AG04450 (cell line): ENCODE measurements at regions not wholly inside any gene's neighbourhood (a gene's known extent, or its start where the extent isn't known, plus 50 kb on each side); places are given as distances from the start of the nearest gene placed in this dataset.

Experiments used
- CTCF ChIA-PET: fragments of 300-600, 350-600 bp; formaldehyde crosslinking; extraction: SDS; loops from one replicate; lab custom pipeline; 2022; ENCODE audit warnings: antibody characterized with exemption, inconsistent platforms; lab: Charles Lee
- POLR2A ChIA-PET: fragments of 350-600 bp; formaldehyde crosslinking; extraction: SDS; loops from one replicate; lab custom pipeline; 2021; ENCODE audit warnings: antibody characterized with exemption, inconsistent platforms; lab: Yijun Ruan, JAX
- DNase-seq: peaks from one replicate; pipeline ENCODE4 v3.0.0-alpha.2; 2011; ENCODE audit warnings: low read depth, low spot score
- H3K27ac ChIP-seq: one replicate; pipeline ENCODE4 v1.5.1; 2012; ENCODE audit warnings: low read depth, low read length, control low read depth
- H3K27me3 ChIP-seq: one replicate; pipeline ENCODE4 v1.6.0; 2012; ENCODE audit warnings: low read length; ENCODE audit not compliant: control insufficient read depth, insufficient read depth
- H3K4me3 ChIP-seq: 2 replicates; pipeline ENCODE4 v1.5.1; 2011; ENCODE audit warnings: mild to moderate bottlenecking, low read depth, low read length, control low read depth
- H3K9me3 ChIP-seq: 2 replicates; pipeline ENCODE4 v1.5.1; 2012; ENCODE audit warnings: low read length; ENCODE audit not compliant: control insufficient read depth, insufficient read depth
- CTCF ChIP-seq: IDR thresholded peaks from 2 replicates; pipeline ENCODE4 v1.5.1; 2011; ENCODE audit warnings: low read depth, low read length, control low read depth, inconsistent platforms

GRCh38 chr7:20267482-20267881, 50.3 kb upstream of the MACC1 start:
- no peak for TF ChIP-seq CTCF
- ChIA-PET CTCF (interaction anchor here (0.5 to 1.5 kb wide), 2 partner anchors 513 to 515 kb away, joined by 3 to 4 read pairs; no protein-coding TSS in a partner anchor), POLR2A (no interaction called here)
- no peaks in the 10 kb centered on the region for H3K27me3 ChIP-seq
- DNase-seq = no peak
- H3K9me3 ChIP-seq = no peaks in the 10 kb centered on the region
- H3K4me3 ChIP-seq = no peak overlapping the region
- no peak overlapping the region for H3K27ac ChIP-seq

- Histone ChIP-seq H3K27me3 (no peaks in the 10 kb centered on the region), H3K4me3 (no peak overlapping the region), H3K27ac (no peak overlapping the region), H3K9me3 (no peaks in the 10 kb centered on the region)
- DNase-seq = no peak
- no peak for TF ChIP-seq CTCF
- POLR2A ChIA-PET = no interaction called here
- CTCF ChIA-PET = no interaction called here
Measured at GRCh38 chr7:20268824-20269223, 51.6 kb upstream of the MACC1 start.

GRCh38 chr7:20269726-20270125, 52.5 kb upstream of the MACC1 start:
- ChIA-PET CTCF (no interaction called here), POLR2A (no interaction called here)
- Histone ChIP-seq H3K9me3 (no peaks in the 10 kb centered on the region), H3K27ac (no peak overlapping the region), H3K27me3 (no peaks in the 10 kb centered on the region), H3K4me3 (no peak overlapping the region)
- peak; percentile 10 for DNase-seq
- TF ChIP-seq CTCF = no peak

- H3K27me3 ChIP-seq = no peaks in the 10 kb centered on the region
- H3K4me3 ChIP-seq = no peak overlapping the region
- TF ChIP-seq CTCF = no peak
- CTCF ChIA-PET = no interaction called here
- no peak for DNase-seq
- POLR2A ChIA-PET = no interaction called here
- no peak overlapping the region for H3K27ac ChIP-seq
- H3K9me3 ChIP-seq = no peaks in the 10 kb centered on the region
Measured at GRCh38 chr7:20270371-20270770, 53.2 kb upstream of the MACC1 start.

- Histone ChIP-seq H3K9me3 (no peaks in the 10 kb centered on the region), H3K4me3 (no peak overlapping the region), H3K27me3 (no peaks in the 10 kb centered on the region), H3K27ac (no peak overlapping the region)
- DNase-seq = no peak
- no peak for TF ChIP-seq CTCF
- ChIA-PET CTCF (no interaction called here), POLR2A (no interaction called here)
Measured at GRCh38 chr7:20270867-20271266, 53.7 kb upstream of the MACC1 start.
